ENCODE measurements at regions not wholly inside any gene's neighbourhood (a gene's known extent, or its start where the extent isn't known, plus 50 kb on each side); places are given as distances from the start of the nearest gene placed in this dataset.

DNA sequence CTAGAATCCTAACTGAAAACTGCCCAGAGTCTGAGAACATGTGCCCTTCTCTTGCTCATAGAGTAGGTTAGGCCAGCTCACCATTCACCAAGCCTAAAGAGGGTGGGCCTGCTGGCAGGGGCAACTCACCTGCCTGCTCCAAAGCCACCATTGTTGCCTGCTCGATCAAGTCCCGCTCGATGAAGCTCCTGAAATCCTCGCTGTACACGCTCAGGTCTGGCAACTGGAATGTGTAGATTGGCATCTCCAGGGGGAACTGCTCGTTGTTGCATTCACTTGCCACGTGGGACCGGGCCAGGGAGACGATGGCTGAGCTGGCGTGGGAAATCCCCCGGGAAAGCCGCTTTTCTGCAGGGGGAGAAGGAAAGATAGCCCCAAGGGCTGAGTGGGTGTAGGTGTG lies 232.2 kb downstream of the KLF13 start:
- DNase-seq, result no peak

DNA sequence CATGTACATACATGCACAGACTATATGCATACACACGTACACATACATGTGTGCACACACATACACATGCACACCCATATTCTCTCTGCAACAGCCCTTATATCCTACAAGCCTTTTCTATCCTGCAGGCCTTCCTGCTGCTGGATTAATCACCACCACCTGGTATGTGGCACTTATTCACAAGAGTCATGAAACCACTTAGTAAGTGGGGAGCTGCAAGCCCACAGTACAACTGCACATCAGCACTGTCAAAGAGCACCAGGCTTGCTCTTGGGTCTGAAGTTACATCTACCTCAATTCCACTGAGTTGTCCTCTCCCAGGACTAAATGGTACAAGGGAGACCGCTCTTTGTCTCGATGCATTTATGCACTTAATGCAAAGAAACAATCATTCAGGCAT lies 233.2 kb downstream of the KLF13 start:
- DNase-seq, result no peak

DNA sequence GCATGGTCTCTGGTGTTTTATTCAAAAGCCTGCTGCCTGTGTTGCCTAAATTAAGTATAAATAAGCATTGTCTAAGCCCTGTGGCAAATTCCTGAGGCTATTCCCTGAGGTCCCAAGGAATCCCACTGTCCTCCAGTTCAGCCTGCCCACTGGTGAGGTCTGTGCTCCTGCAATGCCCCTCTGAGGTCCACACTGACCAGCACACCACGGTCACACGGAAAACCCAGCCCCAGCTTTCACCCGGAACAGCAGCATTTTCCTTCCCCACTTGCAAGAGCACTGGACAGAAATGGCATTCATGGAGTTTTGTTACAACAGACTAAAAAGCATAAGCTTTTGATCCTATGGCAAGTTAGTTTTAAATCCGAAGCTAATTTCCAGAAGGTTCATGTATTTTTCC lies 234.0 kb downstream of the KLF13 start:
- DNase-seq, result no peak

DNA sequence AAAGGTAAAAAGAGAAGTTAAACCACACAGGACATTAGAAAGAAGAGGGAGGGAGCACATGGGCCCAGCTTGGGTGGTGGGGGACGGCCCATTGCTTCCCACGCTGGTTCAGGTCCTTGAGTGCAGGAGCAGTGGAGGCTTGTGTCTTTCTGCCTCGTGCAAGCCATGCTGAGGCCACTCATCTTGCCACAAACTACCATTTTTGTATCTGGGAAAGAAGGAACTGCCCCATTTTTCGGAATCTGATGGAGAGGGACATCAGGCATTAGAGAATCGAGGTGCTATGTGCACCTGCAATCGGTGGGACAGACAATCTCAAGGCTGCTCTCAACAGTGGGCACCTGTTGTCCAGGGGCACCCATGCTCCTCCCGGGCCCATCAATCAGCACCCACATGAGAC lies 234.5 kb downstream of the KLF13 start:
- no peak for DNase-seq

DNA sequence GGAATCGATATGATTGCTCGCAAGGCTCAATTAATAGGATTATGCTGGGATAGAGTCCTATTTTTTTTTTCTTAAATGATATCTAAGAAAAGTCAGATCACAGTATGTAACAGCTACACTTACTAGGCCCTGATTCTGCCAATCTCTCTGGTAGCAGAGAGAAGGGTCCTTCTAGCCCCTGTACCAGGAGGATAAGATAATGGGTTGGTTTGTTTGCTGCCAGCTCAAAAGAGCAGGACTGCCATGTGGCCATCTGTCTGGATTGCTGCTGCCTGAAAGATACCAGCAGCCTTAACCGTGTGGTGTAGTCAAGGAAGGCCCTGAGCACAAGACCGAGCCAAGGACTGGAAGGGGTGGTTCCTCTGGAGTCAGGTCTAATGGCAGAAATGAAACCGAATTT lies 236.4 kb downstream of the KLF13 start:
- DNase-seq, result no peak

DNA sequence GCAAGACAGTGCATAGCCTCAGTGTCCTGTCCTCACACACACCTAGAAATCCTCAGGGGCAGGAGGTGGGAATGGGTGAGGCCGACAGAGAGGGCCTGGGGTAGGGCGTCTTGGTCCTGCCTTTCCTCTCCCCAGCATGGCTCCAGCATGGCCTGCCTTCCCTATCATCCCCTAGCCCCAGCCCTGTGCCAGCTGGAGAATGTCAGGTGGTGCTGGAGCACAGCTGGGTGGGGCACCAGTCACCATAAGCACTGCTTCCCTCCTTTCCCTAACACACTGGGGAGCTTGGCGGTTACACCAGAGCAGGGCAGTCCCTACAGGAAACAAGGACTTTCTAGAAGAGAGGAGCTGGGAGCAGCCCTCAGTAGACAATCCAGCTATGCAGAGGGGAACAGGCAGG lies 236.8 kb downstream of the KLF13 start:
- DNase-seq, result no peak

DNA sequence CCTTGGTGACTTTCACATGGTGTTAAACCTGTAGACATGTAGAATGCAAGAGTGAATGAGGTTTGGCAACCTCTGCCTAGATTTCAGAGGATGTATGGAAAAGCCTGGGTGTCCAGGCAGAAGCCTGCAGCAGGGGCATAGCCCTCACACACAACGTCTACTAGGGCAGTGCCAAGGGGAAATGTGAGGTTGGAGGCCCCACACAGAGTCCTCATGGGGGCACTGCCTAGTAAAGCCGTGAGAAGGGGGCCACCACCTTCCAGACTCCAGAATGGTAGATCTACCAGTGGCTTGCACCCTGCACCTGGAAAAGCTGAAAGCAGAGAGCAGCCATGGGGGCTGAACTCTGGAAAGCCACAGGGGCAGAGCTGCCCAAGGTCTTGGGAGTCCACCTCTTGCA lies 241.2 kb downstream of the KLF13 start:
- no peak for DNase-seq

DNA sequence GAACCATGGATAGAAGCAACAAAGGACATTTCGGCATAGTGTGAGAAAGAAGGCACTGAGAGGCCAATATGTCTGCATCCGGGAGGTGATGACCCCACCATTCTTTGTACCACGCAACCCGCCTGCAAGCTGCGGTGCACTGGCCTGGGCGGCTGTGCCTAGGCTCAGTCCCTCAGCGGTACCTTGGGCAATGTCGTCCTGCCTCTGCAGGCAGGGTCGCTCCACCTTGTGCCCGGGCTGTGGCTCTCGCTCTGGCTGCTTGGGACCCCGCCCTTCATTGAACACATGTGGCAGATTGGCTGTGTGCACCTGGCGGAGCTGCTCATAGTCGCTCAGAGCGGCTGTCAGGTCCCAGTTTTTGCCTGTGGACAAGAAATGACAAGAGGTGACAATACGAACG lies 243.2 kb downstream of the KLF13 start:
- DNase-seq, result no peak

DNA sequence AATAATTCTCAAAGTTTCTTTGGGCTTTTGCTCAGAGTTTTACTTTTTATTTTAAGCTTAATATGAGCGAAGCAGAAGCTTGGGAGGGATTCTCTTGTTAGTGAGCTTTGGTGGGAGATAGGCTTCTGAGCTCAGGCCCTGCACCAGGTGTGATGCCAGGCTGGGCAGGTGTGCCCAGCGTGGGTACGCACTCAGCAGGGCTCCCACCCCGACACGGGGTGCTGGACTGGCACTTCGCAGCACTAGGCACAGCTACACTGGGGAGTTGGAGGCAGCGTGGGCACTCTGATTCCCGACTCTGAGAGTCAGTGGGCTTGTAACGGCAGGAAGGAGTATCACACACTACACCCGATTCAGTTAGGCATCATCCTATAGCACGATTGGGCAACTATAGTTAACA lies 244.0 kb downstream of the KLF13 start:
- no peak for DNase-seq

DNA sequence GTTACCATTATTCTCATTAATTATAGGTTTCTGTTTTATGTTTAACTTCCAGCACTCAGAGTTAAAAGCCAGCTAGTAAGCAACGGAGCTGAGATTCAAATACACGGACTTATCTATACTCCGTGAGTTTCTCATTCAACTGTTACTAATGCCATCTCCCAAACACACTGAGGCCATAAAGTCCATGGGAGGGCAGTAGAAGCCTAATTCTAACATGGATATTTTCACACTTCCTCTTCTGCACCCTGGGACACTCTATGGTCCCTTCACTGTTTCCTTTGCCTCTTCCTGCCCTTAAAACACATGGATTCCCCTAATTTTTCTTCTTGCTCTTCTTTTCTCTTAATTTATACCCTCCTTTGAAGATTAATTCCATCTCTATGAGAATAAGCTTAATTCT lies 245.0 kb downstream of the KLF13 start:
- DNase-seq, result no peak

DNA sequence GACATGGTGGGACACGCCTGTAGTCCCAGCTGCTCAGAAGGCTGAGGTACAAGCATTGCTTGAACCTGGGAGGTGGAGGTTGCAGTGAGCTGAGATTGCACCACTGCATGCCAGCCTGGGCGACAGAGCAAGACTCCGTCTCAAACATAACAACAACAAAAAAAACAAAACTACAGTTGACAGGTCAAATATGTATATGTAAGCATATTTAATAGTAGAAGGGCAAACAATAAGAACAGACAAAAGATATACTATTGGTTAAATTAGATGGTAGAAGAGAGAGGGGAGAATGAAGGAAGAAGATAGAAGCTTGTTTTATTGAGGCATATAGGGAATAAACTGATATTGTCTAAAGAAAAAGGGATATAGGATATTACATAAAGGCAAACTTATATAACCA lies 247.1 kb downstream of the KLF13 start:
- no peak for DNase-seq

DNA sequence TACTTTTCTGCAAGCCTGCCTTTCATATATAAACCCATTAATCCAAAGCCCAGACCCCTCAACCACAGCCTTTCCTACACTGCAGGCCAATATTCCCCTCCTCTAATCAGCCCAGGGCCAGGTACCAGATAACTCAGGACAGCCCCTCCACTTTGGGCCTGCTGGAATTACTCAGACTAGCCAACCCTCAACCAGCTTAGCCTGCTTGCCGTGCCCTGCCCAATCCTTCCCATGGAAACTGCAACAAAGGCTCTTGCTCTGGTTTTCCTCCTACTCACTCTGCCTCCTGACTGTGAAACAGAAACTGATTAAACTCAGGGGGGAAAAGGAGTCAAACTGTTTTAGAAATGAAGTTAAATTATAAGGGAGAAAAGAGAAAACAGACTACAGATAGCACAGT lies 248.1 kb downstream of the KLF13 start:
- no peak for DNase-seq

DNA sequence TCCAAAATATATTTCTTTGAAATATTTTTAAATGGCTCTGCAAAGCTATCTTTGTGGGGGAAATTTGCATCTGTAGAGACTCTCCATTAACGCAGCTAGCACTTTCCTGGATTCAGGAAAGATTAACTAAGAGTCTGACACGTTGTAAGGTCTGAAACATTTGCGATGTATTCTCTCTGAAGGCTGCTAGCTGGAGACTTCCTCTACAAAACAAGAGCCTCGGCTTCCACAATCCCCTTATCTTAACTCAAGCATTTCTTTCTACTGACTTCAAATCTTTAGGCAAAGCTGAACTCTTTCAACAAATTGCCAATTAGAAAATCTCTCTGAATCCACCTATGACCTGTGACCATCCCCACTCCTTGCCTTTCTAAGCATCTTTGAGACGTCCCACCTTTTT lies 250.5 kb downstream of the KLF13 start:
- DNase-seq, result no peak

DNA sequence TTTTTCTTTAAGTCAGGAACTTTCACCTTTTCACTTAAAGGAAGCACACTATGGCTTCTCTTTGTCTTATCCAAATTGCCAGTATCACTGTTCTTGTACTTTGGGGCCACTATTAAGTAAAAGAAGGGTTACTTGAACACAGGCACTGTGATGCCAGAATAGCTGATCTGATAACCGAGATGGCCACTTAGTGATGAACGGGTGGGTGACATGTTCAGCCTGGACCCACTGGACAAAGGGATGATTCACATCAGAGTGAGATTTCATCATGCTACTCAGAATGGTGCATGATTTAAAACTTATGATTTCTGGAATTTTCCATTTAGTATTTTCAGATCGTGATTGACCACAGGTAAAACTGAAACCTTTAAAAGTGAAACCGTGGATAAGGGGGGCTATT lies 252.6 kb downstream of the KLF13 start:
- no peak for DNase-seq

DNA sequence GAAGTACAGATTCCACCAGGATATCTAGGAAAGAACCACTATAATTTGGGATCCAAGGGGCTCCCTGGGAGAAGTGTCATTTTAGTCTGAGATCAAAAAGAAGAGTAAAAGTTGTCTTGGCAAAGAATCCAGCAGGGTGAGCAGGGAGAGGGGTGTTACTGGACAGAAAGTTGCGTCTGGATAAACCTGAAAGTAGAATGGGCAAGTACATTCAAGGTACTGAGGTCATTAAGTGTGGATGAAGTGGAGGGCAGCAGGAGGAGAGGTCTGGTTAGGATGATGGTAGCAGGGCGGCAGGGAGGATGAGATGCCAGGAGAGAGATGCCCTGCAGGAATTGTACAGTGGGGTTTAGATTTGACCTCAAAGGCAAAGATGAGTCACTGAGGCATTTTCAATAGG lies 253.3 kb downstream of the KLF13 start:
- DNase-seq, result no peak

DNA sequence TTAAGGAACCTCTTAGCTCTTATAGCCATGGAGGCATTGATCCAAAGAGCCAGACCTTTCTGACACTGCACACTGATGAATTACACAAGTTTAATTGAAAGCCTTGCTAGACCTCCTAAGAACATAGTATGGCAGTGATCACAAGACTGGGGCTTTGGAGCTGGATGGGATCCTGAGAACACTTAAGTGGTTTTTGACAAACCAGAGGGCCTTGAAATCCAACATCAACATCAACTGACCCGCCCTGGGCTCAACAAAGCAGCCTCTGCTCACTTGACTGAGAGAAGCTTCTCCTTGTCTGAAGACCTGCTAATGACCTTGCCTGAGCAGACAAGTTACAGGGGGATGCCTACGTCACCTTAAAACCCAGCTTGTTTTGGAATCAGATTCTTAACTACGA lies 257.6 kb downstream of the KLF13 start:
- DNase-seq, result no peak

DNA sequence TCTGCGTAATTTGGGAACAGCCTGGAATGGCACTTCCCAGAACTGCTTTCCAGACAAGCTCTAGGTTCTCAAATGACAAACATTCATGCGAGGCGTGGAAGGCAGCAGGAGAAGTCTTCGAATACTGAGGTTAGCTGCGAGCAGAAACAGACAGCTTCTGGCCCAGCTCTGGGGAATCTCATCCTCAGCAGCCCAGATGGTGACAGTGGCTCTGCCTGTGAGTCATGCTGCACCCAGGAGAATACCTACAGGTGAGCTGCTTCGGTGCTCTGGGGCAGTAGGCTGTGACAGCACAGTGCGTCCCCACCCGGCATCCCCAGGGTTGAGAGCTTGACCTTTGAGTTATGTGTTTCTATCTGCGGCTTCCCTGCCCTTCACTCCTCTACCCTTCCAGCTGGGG lies 258.6 kb downstream of the KLF13 start:
- no peak for DNase-seq

DNA sequence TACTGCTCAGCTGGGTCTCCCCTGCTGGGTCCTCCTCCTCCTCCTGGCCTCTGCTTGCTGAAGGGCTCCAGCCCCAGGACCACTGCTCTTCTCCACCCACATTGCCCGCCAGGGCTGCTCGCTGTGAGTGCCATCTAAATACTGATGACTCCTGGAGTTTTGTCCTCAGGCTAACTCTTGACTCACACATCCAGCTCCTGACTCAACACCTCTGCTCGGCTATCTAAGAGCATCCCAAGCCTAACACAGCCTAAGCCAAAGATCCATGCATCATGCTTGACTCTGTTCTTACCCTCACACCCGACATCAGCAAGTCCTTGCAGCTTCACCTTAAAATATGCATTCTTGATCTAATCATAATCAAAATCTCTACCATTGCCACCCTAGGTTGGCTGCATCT lies 260.2 kb downstream of the KLF13 start:
- DNase-seq, result no peak

DNA sequence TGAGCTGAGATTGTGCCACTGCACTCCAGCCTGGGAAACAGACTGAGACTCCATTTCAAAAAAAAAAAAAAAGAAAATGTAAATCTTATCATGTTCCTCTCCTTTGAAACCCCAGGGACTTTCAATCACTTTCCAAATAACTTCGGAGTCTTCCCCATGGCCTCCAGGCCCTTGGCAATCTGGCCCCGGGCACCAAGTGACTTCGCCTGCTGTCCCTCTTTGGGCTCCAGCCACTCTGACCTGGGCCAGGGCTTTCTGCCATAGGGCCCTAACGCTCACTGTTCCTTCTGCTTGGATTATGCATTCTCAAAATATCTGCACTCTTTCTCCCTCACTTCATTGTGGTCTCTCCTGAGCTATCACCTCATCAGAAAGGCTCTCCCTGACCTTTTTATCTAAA lies 260.9 kb downstream of the KLF13 start:
- no peak for DNase-seq

DNA sequence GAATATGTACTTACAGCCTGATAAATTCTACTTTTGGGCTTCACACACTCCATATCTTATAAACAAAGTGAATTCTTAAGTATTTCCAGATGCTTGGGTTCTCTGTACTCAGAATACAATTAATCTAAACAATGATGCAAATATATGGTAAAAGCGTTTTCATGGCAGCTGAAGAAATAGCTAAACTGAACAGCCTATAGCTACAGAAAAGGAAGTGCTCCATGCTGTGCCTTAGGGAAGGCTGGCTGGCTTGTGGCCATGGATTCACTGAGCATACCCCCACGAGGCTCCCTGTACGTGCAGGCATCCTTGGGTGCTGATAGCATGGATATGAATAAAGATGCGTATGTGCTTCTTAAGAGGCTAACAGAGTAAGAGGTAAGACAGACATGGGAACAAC lies 264.0 kb downstream of the KLF13 start:
- no peak for DNase-seq

DNA sequence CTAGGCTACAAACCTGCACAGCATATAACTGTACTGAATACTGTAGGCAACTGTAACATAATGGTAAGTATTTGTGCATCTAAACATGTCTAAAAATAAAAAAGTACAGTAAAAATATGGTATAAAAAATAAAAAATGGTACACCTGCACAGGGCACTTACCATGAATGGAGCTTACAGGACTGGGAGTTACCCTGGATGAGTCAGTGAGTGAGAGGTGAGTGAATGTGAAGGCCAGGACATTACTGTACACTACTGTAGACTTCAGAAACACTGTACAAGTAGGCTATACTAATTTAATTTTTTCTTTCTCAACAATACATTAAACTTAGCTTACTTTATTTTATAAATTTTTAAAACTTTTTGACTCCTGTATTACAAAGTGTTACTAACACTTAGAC lies 265.3 kb downstream of the KLF13 start:
- DNase-seq, result no peak

DNA sequence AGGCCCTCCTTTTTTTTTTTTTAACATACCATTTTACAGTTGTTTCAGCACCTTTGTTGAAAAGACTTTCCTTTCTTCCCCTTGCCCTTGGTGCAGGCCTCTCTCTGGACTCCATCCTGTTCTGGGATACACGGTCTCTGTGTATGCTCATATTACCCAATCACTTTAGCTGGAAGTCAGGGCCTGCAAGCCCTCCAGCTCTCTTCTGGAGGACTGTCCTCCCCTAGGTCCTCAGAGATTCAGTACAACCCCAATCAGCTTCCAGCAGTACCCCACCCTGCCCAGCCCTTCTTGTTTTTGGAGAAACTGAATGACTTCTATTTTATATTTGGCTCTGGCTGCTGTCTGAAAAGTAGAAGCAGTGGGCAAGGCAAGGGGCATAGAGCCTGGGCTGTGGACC lies 270.8 kb downstream of the KLF13 start:
- no peak for DNase-seq

DNA sequence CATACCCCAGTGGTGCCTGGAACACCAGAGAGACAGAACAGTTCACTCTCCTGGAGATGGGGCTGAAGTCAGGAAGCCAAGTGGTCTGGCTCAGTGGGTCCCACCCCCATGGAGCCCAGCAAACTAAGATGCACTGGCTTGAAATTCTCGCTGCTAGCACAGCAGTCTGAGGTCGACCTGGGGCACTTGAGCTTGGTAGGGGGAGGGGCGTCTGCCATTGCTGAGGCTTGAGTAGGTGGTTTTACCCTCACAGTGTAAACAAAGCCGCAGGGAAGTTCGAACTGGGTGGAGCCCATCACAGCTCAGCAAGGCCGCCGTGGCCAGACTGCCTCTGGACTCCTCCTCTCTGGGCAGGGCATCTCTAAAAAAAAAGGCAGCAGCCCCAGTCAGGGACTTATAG lies 272.0 kb downstream of the KLF13 start:
- DNase-seq, result no peak

DNA sequence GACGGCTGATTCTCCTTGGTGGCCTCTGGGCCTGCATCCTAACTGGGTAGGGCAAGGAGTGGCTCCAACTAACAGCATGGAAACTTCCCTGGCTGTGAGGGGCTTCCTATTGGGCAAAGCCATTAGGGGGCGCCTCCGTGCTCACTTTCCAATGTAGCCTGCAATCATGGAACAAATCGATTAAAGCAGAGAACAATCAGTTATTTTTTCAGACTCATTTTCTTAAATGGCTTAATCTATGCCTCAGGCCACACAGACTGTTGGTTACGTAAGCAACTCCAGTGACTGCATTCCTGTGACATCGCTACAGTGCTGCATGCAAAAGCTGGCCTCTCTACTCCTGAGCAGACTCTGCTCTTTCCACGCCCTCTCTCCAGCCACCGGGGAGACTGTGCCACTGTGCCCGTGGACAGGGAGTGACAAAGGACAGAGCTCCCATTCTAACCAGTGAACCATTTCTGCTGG lies 278.9 kb downstream of the KLF13 start:
- DNase-seq, result no peak

DNA sequence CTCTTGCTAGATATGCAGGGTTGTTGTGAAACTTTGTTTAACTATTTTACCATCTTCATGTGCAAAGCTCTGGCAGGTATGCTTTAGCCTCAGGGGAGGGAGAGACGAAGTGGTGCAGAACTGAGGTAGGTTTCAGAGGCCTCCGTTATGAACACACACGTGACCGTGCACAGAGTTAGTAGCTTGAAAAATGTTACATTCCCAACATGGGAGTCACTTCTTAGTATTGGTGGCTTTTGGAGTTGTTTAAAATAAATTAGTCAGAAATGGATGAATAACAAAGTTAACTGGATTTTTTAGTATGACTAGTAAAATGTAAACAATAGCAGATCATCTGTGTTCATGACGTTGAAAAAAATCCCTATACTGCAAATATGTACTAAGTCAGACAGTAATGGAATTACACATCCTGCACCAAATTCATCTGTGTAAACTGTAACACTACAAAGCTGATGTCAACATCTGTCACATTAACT lies 279.6 kb downstream of the KLF13 start:
- no peak for DNase-seq

DNA sequence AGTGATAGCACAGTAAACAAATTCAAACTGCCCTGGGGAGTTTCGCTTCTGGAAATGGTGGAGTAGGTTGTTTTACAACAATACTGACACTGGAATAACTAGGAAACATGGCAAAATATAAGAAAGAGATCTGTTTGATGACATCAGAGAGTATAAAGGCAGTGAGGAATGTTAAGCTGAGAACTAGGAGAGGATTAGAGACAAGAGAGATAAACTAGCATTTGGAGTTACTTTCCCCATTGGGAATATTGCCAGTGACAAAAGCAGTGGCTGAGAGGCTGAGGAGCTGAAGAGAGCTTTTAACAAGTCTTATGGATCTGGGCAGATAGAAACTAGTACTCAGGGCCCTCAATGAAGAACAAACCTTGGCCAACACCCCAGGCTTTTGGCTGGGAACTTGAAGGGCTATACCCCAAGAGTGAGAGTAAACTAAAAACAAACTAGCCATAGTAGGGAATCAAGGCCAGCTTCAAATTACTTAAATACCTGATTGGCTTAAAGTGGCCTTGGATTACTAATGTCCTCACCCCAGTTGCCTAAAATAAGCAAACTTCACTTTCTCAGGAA lies 280.4 kb downstream of the KLF13 start:
- DNase-seq, result no peak
